A673 (cell line): ENCODE measurements at regions not wholly inside any gene's neighbourhood (a gene's known extent, or its start where the extent isn't known, plus 50 kb on each side); places are given as distances from the start of the nearest gene placed in this dataset.

ENCODE experiments used
- EZH2 ChIP-seq: fragments of 200-600 bp; sonication (generic); IDR thresholded peaks from 2 replicates; pipeline ENCODE4 v1.6.1; 2017; ENCODE audit warnings: borderline replicate concordance, low read depth, mild to moderate bottlenecking, mixed read lengths, antibody characterized with exemption, low read length; ENCODE audit not compliant: poor library complexity, severe bottlenecking
- TF ChIP-seq, protein P1 (sequence below): fragments of 300-800, 200-600 bp; sonication (generic); conservative IDR thresholded peaks from 2 replicates; pipeline ENCODE4 v1.5.1; 2017; ENCODE audit warnings: low read depth, mild to moderate bottlenecking, antibody characterized with exemption, low read length, moderate library complexity, mixed read lengths

DNA sequence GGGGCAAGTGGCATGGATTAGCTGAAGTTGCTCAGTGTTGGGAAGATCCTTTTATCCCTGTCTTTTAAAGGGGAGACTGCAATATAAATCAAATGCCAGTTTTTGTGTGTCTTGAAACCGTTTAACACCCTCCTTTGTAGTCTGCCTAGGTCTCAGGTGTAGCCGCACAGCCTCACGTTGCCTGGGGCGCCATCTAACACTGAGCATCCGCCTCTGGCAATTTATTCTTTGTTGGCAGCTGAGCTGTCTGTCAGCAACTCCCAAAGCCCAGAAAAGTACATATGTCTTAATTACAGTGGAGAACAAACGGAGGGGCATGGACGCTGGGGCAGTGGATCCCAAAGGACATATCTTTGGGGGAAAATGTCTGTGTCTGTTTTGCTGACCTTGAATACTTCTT, 254.7 kb downstream of the STK31 start:
- no peak for TF ChIP-seq EZH2
- TF ChIP-seq, protein P1, sequence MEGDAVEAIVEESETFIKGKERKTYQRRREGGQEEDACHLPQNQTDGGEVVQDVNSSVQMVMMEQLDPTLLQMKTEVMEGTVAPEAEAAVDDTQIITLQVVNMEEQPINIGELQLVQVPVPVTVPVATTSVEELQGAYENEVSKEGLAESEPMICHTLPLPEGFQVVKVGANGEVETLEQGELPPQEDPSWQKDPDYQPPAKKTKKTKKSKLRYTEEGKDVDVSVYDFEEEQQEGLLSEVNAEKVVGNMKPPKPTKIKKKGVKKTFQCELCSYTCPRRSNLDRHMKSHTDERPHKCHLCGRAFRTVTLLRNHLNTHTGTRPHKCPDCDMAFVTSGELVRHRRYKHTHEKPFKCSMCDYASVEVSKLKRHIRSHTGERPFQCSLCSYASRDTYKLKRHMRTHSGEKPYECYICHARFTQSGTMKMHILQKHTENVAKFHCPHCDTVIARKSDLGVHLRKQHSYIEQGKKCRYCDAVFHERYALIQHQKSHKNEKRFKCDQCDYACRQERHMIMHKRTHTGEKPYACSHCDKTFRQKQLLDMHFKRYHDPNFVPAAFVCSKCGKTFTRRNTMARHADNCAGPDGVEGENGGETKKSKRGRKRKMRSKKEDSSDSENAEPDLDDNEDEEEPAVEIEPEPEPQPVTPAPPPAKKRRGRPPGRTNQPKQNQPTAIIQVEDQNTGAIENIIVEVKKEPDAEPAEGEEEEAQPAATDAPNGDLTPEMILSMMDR: no peak
